Neural progenitor cell (in vitro differentiated cells): ENCODE measurements at regions not wholly inside any gene's neighbourhood (a gene's known extent, or its start where the extent isn't known, plus 50 kb on each side); places are given as distances from the start of the nearest gene placed in this dataset.

Source experiments
- DNase-seq: peaks from one replicate; pipeline ENCODE4 v3.0.0-alpha.2; 2016; ENCODE audit warnings: low spot score
- H2AFZ ChIP-seq: fragments of 200-600 bp; sonication (generic); replicated peaks from 2 replicates; pipeline ENCODE4 v1.6.1; 2016; ENCODE audit warnings: antibody characterized with exemption
- H3F3A ChIP-seq: fragments of 200-600 bp; sonication (generic); 2 replicates; pipeline ENCODE4 v1.6.1; 2016; ENCODE audit warnings: antibody characterized with exemption, low read depth
- H3K27ac ChIP-seq: fragments of 200-600 bp; sonication (generic); 2 replicates; pipeline ENCODE4 v1.5.1; 2016; ENCODE audit warnings: mild to moderate bottlenecking
- H3K27me3 ChIP-seq: fragments of 200-600 bp; sonication (generic); 2 replicates; pipeline ENCODE4 v1.6.1; 2016; ENCODE audit warnings: mild to moderate bottlenecking, moderate library complexity
- H3K36me3 ChIP-seq: fragments of 200-600 bp; sonication (generic); 2 replicates; pipeline ENCODE4 v1.5.1; 2016
- H3K4me1 ChIP-seq: fragments of 200-600 bp; sonication (generic); 2 replicates; pipeline ENCODE4 v1.6.1; 2016; ENCODE audit warnings: mixed run types
- H3K4me2 ChIP-seq: fragments of 200-600 bp; sonication (generic); 2 replicates; pipeline ENCODE4 v1.6.1; 2016
- H3K4me3 ChIP-seq: fragments of 200-600 bp; sonication (generic); 2 replicates; pipeline ENCODE4 v1.5.1; 2016
- H3K79me2 ChIP-seq: fragments of 200-600 bp; sonication (generic); 2 replicates; pipeline ENCODE4 v1.6.1; 2016; ENCODE audit warnings: low read depth
- H3K9ac ChIP-seq: fragments of 200-600 bp; sonication (generic); 2 replicates; pipeline ENCODE4 v1.6.1; 2016
- H3K9me3 ChIP-seq: fragments of 200-600 bp; sonication (generic); 2 replicates; pipeline ENCODE4 v1.5.1; 2016; ENCODE audit warnings: low read depth
- H4K20me1 ChIP-seq: fragments of 200-600 bp; sonication (generic); 2 replicates; pipeline ENCODE4 v1.6.1; 2016; ENCODE audit warnings: low read depth
- H3K27ac Mint-ChIP-seq: 3 replicates; pipeline ENCODE4 v1.8.0; 2021; ENCODE audit warnings: mixed read lengths
- H3K27me3 Mint-ChIP-seq: 2 replicates; pipeline ENCODE4 v1.8.0; 2022; ENCODE audit warnings: low read depth, mild to moderate bottlenecking, inconsistent platforms, moderate library complexity, mixed read lengths; ENCODE audit not compliant: insufficient read depth
- H3K36me3 Mint-ChIP-seq: 3 replicates; pipeline ENCODE4 v1.8.0; 2021; ENCODE audit warnings: mixed read lengths
- H3K4me1 Mint-ChIP-seq: 3 replicates; pipeline ENCODE4 v1.8.0; 2021; ENCODE audit warnings: mixed read lengths
- H3K4me3 Mint-ChIP-seq: 3 replicates; pipeline ENCODE4 v1.8.0; 2021; ENCODE audit warnings: mild to moderate bottlenecking, moderate library complexity, mixed read lengths
- H3K9me3 Mint-ChIP-seq: 3 replicates; pipeline ENCODE4 v1.8.0; 2020; ENCODE audit warnings: mixed read lengths
- EZH2 ChIP-seq: fragments of 200-600 bp; sonication (generic); IDR thresholded peaks from 2 replicates; pipeline ENCODE4 v1.6.1; 2017; ENCODE audit warnings: antibody characterized with exemption, mild to moderate bottlenecking, moderate library complexity
- EZH2phosphoT487 ChIP-seq: fragments of 200-600 bp; sonication (generic); IDR thresholded peaks from 2 replicates; pipeline ENCODE4 v1.6.1; 2017; ENCODE audit warnings: antibody characterized with exemption
- TF ChIP-seq, protein P1 (sequence below): fragments of 200-600 bp; sonication (generic); IDR thresholded peaks from 2 replicates; pipeline ENCODE4 v1.5.1; 2017; ENCODE audit warnings: antibody characterized with exemption, mild to moderate bottlenecking

DNA sequence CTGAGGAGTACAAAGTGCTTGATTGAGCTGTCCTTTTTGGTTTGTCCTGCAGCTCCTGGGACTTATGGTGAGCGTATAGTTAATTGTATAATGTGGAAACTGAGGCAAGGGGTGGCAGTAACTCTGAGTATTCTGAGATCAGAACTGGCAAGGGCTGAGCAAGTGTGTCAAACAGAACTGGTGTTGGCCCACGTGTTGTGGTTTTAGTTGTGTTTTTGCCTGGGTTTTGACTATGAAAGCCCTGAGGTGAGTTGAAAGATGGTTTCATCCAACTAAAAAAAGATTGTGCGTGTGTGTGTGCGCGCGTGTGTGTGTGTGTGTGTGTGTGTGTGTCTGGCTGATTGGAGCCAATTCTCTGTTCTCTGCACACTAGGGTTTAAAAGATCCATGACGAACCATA lies 154.1 kb downstream of the EDEM1 start:
- Histone ChIP-seq H3K9me3 (no peaks in the 10 kb centered on the region), H3F3A (peaks cover 17% of the 10 kb centered on the region), H3K27me3 (no peaks in the 10 kb centered on the region), H3K4me1 (peaks cover 15% of the 10 kb centered on the region), H4K20me1 (no peaks in the 10 kb centered on the region), H3K36me3 (no peaks in the 10 kb centered on the region), H3K4me3 (no peak overlapping the region), H3K79me2 (no peaks in the 10 kb centered on the region), H3K9ac (no peak overlapping the region), H2AFZ (no peak overlapping the region), H3K27ac (no peak overlapping the region), H3K4me2 (no peak overlapping the region)
- no peak for TF ChIP-seq EZH2
- no peak for TF ChIP-seq EZH2phosphoT487
- TF ChIP-seq, protein P1, sequence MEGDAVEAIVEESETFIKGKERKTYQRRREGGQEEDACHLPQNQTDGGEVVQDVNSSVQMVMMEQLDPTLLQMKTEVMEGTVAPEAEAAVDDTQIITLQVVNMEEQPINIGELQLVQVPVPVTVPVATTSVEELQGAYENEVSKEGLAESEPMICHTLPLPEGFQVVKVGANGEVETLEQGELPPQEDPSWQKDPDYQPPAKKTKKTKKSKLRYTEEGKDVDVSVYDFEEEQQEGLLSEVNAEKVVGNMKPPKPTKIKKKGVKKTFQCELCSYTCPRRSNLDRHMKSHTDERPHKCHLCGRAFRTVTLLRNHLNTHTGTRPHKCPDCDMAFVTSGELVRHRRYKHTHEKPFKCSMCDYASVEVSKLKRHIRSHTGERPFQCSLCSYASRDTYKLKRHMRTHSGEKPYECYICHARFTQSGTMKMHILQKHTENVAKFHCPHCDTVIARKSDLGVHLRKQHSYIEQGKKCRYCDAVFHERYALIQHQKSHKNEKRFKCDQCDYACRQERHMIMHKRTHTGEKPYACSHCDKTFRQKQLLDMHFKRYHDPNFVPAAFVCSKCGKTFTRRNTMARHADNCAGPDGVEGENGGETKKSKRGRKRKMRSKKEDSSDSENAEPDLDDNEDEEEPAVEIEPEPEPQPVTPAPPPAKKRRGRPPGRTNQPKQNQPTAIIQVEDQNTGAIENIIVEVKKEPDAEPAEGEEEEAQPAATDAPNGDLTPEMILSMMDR = no peak
- no peak overlapping the region for H3K4me3 Mint-ChIP-seq
- H3K27me3 Mint-ChIP-seq = peaks cover 6% of the 10 kb centered on the region
- DNase-seq = no peak
- H3K36me3 Mint-ChIP-seq = no peaks in the 10 kb centered on the region
- H3K9me3 Mint-ChIP-seq = no peaks in the 10 kb centered on the region
- H3K4me1 Mint-ChIP-seq = peaks cover 30% of the 10 kb centered on the region
- no peak overlapping the region for H3K27ac Mint-ChIP-seq

DNA sequence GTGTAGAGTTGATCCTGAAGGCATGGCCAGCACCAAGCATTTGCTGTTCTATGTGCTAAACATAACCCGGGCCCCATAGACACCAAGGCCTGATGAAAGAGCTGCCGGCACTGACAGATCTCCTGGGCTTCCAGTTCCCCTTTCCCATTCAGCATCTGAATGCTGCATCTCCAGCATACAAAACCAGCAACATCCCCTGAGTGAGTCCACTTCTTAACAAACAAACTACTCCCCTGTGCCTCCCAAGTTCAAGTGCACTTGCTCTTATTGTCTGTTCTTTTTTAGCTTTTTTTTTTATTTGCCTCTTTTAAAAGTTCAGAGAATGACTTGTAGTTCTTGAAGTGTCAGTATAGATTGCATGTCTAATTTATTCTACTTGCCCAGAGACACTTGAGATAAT lies 156.0 kb downstream of the EDEM1 start:
- Mint-ChIP-seq H3K27me3 (peaks cover 6% of the 10 kb centered on the region), H3K36me3 (no peaks in the 10 kb centered on the region), H3K4me3 (no peak overlapping the region), H3K4me1 (peaks cover 29% of the 10 kb centered on the region), H3K27ac (no peak overlapping the region), H3K9me3 (no peaks in the 10 kb centered on the region)
- no peaks in the 10 kb centered on the region for H3K9me3 ChIP-seq
- no peak overlapping the region for H3K4me2 ChIP-seq
- no peak overlapping the region for H2AFZ ChIP-seq
- H3K4me3 ChIP-seq = no peak overlapping the region
- H3K9ac ChIP-seq = no peak overlapping the region
- DNase-seq = no peak
- H3F3A ChIP-seq = peaks cover 17% of the 10 kb centered on the region
- TF ChIP-seq EZH2 (no peak), EZH2phosphoT487 (no peak)
- TF ChIP-seq, protein P1 = no peak
- H3K79me2 ChIP-seq = no peaks in the 10 kb centered on the region
- H3K4me1 ChIP-seq = peaks cover 15% of the 10 kb centered on the region
- no peak overlapping the region for H3K27ac ChIP-seq
- H3K36me3 ChIP-seq = no peaks in the 10 kb centered on the region
- H4K20me1 ChIP-seq = no peaks in the 10 kb centered on the region
- no peaks in the 10 kb centered on the region for H3K27me3 ChIP-seq

DNA sequence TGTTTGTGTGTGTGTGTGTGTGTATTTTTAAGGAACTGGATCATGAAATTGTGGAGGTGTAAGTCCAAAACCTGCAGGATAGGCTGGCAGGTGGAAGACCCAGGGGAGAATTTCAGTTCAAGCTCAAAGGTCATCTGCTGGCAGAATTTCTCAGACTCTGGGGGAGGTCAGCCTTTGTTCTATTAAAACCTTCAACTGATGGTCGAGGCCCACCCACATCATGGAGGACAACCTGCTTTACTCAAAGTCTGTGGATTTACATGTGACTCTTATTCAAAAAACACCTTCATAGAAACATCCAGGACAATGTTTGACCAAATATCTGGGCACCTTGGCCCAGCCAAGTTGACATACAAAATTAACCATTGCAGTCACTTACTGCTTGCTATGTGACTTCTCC lies 157.2 kb downstream of the EDEM1 start:
- H3K27me3 ChIP-seq = no peaks in the 10 kb centered on the region
- no peak overlapping the region for H3K27ac ChIP-seq
- no peak overlapping the region for H2AFZ ChIP-seq
- H3K4me2 ChIP-seq = no peak overlapping the region
- peaks cover 11% of the 10 kb centered on the region for H3K4me1 ChIP-seq
- Mint-ChIP-seq H3K9me3 (peaks cover 3% of the 10 kb centered on the region), H3K4me1 (peaks cover 28% of the 10 kb centered on the region), H3K4me3 (no peak overlapping the region), H3K27ac (no peak overlapping the region), H3K36me3 (no peaks in the 10 kb centered on the region), H3K27me3 (peaks cover 6% of the 10 kb centered on the region)
- H4K20me1 ChIP-seq = no peaks in the 10 kb centered on the region
- no peaks in the 10 kb centered on the region for H3K9me3 ChIP-seq
- no peak overlapping the region for H3K9ac ChIP-seq
- H3K4me3 ChIP-seq = no peak overlapping the region
- no peak for DNase-seq
- no peaks in the 10 kb centered on the region for H3K36me3 ChIP-seq
- H3F3A ChIP-seq = peaks cover 14% of the 10 kb centered on the region
- TF ChIP-seq EZH2 (no peak), EZH2phosphoT487 (no peak)
- TF ChIP-seq, protein P1 = no peak
- H3K79me2 ChIP-seq = no peaks in the 10 kb centered on the region

DNA sequence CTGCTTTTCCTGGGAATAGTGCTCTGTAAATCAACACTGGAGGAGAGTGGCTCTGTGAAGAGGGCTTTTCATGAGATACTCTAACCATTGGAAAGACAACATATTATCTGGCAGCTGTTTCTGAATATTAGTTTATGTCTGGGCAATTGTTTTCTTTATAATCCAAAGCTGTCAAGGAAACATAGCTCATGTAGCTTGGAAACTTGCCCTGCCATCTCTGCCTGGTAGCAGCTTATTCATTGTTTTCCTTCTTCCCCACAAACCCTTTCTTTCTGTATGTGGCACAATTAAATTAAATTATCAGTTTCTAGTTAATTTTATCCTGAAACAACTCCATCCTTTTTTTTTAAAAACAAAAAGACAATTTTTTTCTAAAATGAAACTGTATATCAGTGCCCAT lies 160.0 kb downstream of the EDEM1 start:
- Mint-ChIP-seq H3K4me1 (peaks cover 15% of the 10 kb centered on the region), H3K27ac (no peak overlapping the region), H3K4me3 (no peak overlapping the region), H3K27me3 (peaks cover 8% of the 10 kb centered on the region), H3K36me3 (no peaks in the 10 kb centered on the region), H3K9me3 (peaks cover 3% of the 10 kb centered on the region)
- Histone ChIP-seq H3F3A (no peaks in the 10 kb centered on the region), H3K9ac (no peak overlapping the region), H3K79me2 (no peaks in the 10 kb centered on the region), H2AFZ (no peak overlapping the region), H3K36me3 (no peaks in the 10 kb centered on the region), H3K4me2 (no peak overlapping the region), H3K27me3 (no peaks in the 10 kb centered on the region), H3K4me1 (no peaks in the 10 kb centered on the region), H4K20me1 (no peaks in the 10 kb centered on the region), H3K4me3 (no peak overlapping the region), H3K27ac (no peak overlapping the region), H3K9me3 (no peaks in the 10 kb centered on the region)
- no peak for TF ChIP-seq EZH2phosphoT487
- TF ChIP-seq, protein P1 = no peak
- TF ChIP-seq EZH2 = no peak
- no peak for DNase-seq
